HG03039 (cell line): ENCODE measurements at regions not wholly inside any gene's neighbourhood (a gene's known extent, or its start where the extent isn't known, plus 50 kb on each side); places are given as distances from the start of the nearest gene placed in this dataset.

Source experiments
- ATAC-seq: cut with Tn5 transposase; IDR thresholded peaks from one replicate; pipeline ENCODE4 v1.9.1; 2021; ENCODE audit warnings: mild to moderate bottlenecking, moderate library complexity; ENCODE audit not compliant: unreplicated experiment

DNA sequence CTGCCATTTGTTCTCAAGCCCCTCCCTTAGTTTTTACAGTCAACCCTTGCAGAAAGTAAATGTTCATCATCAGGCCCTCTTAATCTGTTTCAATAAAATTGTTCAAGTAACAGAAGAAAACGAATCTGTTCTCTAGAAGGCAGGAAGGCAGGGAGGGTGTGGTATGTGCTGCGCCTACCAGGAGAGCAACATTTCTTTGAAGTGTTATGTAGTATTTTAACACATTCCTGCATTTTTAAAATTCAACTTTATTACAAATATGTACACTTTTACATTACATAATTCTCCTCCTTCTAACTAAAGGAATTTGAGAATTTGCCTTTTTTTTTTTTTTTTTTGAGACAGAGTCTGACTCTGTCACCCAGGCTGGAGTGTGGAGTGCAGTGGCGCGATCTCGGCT is 657.8 kb downstream of the MCTP2 start:
- no peak for ATAC-seq

DNA sequence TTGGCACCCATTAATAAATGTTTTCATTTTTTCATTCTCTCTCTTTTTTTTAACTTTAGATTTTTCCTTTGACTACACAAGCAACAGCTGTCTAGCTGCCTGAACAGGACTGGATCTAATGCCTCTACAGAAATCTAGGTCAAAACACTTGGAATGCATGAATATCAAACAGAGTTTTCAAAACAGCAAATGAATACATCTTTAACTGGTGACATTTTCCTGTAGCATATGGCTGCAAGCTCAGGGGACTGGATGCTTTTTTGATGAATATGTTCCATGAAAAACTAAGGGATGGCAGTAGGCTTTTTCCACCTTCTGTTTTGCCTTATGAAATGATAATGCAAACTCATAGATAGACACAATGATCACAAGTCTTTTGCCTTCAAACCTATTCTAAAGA is 661.7 kb downstream of the MCTP2 start:
- ATAC-seq = no peak

DNA sequence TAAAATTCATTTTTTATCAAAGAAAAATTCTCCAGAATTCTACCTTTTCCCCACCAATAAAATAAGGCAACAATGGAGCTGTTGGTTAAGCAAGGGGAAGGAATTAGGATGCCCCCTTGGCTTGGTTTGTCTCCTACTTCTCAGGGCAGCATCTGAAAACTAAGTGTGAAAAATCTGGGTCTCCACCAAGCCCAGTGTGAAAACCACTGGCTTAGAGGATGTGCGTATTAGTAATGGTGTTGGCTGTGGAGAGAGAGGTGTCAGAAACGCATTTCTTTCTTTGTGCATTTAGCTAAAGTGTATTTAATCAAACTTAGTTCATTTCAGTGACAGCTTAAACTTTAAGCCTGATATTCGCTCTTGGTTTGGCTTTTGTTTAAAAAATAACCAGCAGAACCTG is 662.7 kb downstream of the MCTP2 start:
- ATAC-seq = no peak

DNA sequence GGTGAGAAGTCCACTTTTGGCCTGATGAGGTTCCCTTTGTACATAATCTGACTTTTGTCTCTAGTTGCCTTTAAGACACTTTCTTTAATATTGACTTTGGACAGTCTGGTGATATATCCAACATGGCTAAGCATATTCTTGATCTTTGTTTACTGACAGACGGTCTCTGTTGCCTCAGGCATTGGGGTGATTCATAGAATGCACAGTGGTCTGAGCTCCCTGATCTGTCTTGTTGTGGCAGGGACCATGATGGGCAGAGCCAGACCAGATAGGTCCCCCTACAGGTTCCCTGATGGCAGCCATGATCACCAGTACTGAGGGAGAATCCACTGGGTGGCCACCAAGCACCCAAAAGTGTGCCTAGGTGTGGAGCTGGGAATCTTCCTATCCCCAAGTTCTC is 678.1 kb downstream of the MCTP2 start:
- no peak for ATAC-seq

DNA sequence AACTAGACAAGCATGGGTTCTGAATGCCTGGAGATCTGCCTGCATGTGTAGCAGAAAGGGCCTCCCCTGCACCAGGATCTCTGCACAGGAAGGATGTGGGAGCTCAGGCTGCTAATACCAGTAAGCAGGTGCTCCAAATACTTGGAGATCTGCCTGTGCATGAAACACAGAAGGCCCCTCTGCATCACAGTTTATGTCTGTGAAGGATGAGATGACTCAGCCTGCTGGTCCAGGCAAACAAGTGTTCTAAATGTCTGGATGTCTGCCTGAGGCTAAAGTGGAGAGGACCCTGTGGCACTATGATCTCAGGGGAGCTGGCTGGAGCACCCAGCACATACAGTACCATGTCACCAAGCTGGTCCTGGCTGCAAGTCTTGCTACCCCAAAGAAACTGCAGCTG is 678.8 kb downstream of the MCTP2 start:
- ATAC-seq = no peak

DNA sequence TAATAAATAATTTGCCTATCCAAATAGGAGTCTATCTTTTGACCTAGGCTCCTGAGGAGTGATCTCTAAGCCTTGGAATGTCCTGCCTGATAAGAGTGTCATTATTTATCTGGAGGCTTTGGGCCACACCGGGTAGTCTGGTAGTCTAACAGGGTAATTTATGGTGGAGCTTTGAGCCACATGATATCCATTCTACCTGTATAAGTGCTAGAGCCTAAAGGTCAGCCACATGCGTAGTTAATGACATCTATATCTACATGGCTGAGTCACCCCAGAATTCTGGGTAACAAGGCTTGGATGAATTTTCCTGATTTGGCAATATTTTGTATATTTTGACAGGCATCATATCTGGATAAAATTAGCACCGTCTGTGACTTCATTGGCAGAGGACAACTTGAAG is 681.4 kb downstream of the MCTP2 start:
- no peak for ATAC-seq

DNA sequence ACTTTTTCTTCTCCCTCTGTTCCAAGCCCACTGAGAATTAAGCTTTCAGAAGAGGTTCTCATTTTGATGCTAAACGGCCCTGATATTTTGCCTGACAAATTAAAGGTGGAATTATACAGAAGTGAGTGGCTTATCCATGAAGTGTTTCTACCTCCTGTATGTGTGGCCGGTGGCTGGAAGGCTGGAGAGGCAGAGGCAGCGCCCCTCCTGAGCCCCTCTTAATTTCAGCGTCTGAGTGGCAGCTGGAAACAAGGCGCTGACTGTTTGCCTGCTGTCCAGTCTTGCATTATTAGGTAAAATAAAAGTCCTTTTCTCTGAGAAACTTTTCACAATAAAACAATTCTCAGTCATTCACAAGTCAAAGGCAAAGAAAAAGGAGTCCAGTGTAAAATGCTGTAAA is 685.7 kb downstream of the MCTP2 start:
- ATAC-seq = no peak

DNA sequence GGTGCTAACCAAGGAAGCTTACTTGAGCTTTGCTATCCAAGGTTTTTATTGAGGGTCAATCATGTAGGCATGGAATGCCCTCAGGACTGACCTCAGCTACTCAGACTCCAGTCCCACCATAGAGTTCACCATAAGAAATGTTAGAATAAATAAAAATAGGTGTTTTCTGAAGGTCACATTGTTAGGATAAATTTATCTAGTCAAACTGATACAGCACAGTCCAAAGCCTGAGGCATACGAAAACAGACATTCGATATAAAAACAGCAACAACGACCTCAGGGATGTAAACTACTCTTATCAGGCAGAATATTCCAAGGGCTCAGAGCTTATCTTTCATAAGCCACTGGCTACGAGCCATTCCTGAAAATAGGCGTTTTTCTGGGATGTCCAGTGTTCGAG is 690.6 kb downstream of the MCTP2 start:
- no peak for ATAC-seq

DNA sequence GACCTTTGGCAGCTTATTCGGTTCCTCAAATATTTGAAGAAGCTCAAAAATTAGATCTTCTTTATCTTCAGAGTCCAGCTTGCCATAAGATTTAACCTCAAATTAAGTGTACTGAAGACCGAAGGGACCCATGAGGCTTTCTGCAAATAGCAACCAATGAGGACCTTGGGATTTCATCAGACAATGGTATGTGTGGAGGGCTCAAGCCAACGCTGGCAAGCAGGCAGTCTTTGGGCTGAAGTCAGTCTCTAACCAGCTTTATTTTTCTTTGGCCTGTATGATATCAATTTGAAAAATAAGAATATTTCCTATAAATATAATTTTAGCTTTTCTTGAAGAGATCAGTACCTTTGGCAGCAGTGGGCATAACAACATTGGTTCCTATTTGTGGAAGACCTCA is 692.7 kb downstream of the MCTP2 start:
- ATAC-seq = no peak

DNA sequence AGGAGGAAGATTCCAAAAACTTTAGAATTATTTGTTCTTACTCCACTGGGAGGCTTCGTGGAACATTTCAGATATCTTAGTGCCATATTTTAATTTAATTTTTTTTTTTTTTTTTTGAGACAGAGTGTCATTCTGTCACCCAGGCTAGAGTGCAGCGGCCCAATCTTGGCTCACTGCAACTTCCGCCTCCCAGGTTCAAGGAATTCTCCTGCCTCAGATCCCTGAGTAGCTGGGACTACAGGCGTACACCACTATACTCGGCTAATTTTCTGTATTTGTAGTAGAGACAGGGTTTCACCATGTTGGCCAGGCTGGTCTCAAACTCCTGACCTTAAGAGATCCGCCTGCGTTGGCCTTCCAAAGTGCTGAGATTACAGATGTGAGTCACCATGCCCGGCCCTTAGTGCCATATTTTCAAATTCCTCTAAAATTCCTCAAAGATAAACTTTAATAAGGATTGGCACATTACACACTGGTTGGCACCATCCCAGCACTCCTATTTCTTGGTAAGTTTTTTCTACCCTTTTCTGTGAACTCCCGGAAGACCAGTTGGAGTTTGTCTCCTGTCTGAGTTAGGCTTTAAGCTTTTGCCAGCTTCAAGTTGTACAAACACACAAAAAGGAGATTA is 693.7 kb downstream of the MCTP2 start:
- no peak for ATAC-seq

DNA sequence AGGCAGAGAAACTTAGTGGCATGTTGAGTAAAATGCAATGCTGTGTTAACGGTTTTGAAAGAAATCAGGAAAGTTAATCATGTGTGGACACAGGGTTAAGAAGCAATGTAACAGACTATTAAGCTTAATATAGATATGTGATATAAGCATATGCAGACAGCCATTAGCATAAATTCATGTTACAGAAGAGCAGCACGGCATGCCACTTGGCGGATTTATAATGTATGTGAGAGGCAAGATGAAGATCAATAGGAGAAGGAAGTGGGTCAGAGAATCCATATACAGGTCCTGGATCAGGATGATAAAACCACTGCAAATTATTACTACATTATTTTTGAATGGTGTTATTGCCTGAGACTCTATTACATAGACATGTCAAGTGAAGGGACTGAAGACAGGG is 694.3 kb downstream of the MCTP2 start:
- no peak for ATAC-seq

DNA sequence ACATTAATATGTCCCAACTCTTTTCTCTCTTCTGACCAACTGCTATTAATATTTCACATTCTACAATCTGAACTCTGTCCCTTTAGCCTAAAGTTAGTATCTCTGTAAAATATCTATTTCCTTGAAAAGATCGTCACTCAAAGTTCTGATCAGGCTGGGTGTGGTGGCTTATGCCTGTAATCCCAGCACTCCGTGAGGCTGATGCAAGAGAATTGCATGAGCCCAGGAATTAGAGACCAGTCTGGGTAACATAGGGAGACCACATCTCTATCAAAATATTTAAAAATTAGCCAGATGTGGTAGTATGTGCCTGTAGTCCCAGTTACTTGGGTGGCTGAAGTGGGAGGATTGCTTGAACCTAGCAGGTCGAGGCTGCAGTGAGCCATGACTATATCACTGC is 695.6 kb downstream of the MCTP2 start:
- ATAC-seq = no peak

DNA sequence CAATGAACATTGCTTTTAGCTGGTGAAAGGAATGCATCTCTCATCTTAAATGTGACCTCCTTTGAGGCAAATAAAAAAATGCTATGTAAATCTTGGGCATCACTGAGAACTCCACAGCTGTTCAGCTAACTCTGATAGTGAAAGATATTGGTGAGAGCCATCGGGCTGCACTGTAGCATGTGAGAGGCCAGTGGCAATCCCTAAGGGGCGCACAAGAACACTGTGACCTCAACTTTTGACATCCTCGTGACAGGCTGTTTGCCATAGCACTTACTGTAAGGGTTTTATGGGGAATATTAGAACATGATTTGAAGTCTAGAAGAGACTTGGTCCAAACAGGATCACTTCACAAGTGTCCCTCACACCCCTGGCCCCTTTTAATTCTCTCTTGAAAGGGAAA is 697.9 kb downstream of the MCTP2 start:
- no peak for ATAC-seq

DNA sequence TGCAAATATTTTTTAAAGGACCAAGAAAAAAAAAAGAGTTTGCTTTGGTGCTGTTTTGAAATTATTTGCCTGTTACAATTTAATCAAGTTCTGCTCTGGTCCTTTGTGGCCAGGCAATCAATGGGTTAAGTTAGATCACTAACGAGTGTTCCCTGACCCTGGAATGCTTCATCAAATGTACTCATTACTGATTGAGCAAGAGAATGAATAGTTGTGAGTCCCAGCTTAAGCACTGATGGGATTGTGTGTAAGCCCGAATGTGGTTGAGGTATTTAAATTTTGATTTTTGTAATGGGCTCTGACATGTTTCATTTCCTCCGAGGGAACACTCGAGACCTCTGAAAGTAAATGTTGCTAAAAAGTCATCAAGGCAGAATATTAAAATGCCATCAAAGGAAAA is 699.1 kb downstream of the MCTP2 start:
- ATAC-seq = no peak

DNA sequence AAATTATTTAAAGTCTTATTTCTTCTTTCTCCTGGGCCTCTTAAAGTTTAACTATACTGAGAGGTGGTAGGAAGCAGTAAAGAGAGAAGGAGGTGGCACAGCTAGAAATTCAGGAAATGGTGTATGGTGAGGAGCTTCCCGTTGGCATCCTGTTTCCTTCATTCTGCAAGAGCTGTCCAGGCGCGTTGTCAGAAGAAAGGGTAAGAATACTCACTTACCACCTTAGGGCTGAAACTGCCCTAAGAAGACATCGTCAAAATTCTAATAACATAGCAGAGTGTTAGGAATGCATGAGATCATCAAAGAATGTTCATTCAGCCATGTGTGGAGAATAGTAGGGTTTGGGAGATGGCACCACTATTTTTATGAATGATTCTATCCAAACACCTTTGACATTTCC is 699.6 kb downstream of the MCTP2 start:
- no peak for ATAC-seq

DNA sequence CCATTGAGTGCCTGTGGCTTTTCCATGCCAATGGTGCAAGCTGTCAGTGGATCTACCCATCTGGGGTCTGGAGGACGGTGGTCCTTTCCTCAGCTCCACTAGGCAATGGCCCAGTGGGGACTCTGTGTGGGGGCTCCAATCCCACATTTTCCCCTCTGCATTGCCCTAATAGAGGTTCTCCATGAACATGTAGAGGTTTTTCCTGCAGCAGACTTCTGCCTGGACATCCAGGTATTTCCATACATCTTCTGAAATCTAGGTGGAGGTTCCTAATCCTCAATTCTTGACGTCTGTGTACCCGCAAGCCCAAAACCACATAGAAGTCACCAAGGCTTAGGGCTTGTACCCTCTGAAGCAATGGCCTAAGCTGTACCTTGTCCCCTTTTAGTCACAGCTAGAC is 703.1 kb downstream of the MCTP2 start:
- no peak for ATAC-seq

DNA sequence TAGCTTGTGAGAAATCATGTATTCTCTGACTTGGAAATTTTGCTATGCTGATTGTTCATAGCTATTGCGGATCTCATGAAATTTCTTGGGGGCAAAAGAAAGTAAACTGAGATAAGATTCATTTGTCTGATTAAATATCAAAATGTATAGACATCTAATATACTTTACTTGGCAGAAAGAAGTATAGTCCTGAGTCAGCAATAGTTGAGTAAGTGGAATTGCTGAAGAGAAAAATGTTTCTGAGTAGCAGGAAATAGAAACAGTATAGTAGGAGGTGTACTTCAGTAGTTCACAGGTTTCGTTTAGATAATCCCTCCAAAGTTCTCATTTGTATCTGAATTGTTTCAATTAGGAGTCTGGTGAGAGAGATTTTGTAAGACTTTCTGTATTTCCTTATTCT is 705.9 kb downstream of the MCTP2 start:
- no peak for ATAC-seq

DNA sequence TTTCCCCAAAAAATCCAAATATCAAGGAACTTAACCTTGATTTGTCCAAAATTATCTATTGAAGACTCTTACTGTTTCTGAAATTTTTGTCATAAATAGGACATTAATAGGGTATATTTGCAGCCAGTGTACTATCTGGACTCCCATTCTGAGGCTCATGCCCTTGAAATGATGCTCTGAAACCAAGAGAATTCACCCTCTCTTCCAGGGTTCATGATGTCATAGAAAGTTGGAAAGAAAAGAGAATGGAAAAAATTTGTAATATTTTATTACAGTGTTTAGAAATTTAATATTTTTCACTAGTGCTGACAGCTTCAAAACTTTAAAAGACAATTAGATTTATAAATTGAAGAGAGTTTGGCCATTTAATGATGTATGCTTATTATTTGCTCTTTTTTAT is 712.5 kb downstream of the MCTP2 start:
- no peak for ATAC-seq

DNA sequence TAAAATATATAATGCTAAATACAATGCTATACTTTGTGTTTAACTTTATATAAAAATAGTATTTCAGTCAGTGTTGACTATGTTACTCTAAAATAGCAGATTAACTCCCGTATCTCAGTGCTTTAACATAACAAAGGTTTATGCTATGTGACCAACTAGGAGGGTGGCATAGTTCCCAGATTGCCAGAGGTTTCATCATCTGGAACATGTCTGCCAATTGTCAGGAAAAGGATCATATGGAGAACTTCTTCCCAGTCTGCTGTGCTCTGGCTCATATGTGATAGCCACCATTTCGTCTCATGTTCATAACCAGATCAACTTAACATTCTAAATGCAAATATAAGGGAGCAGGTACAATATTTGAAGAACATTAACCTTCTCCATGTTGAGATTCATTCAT is 720.2 kb downstream of the MCTP2 start:
- ATAC-seq = no peak

DNA sequence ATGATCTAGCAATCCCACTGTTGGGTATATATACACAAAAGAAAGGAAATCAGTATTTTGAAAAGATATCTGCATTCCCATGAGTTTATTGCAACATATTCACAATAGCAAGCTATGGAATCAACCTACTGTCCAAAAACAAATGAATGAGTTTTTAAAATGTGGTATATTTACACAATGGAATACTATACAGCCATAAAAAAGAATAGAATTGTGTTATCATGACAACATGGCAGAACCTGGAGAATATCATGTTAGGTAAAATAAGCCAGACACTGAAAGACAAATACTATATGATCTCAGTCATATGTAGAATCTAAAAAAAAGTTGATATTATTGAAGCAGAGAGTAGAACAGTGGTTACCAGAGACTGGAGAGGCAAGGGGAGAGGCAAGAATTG is 732.6 kb downstream of the MCTP2 start:
- ATAC-seq = no peak

DNA sequence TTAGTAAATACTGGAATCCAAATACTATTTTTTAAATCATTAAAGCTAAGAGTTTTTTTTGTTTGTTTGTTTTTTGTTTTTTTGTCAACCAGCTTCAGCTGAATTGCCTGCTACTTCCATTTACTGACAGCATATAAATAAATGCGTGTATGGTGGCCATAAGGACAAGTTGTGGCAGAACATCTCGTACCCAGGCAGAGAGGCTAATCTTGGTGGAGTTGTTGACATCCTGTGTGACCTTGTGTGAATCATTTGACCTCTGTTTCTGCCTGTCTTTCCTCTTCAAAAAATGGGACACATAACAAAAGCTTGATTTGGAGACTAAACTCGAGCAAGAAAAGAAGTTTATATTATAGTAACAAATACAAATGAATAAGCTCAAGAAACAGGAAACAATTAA is 734.2 kb downstream of the MCTP2 start:
- no peak for ATAC-seq

DNA sequence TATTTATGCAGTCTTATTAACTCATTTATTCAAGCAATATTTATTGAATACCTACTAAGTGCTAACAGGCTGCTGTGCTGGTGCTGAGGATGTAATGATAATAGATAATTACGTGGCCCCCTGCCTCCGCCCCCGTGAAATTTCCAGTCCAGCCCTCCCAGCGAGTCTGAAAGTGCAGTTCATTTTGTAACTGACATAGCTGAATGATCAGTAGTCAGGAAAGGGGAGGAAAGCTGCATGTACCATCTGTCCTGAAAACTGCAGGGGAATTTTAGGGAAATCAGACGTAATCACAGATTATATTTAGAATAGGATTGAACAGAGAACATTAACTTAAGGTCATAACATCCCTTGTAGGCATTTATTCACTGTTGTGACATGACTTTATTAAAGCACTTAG is 736.8 kb downstream of the MCTP2 start:
- ATAC-seq = no peak

DNA sequence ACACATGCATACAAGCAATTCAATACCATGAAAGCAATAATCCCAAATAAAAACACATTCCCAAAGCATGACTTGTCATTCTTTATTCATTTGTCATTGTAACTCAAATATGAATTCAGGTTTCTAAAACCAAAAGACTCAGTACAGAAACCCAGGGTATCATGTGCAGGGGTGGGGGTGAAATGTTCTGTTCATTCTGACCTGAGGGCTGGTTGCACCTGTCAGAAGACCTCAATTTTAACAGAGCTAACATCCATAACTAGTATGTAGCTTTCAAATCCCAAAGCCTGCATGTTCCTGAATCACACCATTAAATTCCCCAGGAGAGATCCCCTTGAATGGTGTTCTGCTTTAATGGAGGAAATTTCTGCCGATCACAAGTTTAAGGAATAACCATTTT is 738.7 kb downstream of the MCTP2 start:
- no peak for ATAC-seq

DNA sequence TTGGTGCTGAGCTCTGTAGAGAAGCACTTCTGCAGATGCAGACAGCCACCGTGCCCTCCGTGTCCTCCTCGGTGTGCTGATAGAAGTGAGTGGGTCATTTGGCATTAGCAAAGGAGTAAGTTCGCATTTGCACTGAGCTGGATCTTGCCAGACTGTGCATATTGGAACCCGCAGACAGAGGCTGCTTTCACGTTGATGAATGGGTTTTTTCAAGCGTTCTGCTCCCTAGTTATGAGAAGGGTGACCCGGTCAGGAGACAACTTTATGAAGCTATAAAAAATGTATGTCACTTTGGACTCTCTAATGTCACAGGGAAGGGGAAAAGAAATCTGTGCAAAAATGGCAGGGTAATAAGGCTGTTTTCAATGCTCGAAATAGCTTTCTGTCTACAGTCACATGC is 739.4 kb downstream of the MCTP2 start:
- no peak for ATAC-seq
